ENCODE measurements at regions not wholly inside any gene's neighbourhood (a gene's known extent, or its start where the extent isn't known, plus 50 kb on each side); places are given as distances from the start of the nearest gene placed in this dataset.

GRCh38 chr13:28602580-28602979 is 56.4 kb upstream of the POMP start:
- no peak for TF ChIP-seq NRF1 (IDR thresholded peaks at IDR 0.05; ENCODE audit: low read depth, low read length)
- no peak for TF ChIP-seq SIN3A (conservative IDR thresholded peaks at IDR 0.05 in 1 of 2, IDR thresholded peaks at IDR 0.05 in 1 of 2; ENCODE audit: low read depth in 1 of 2, low read length in 2 of 2)
- no peak for TF ChIP-seq CTCF (IDR thresholded peaks at IDR 0.05; ENCODE audit: control extremely low read depth in 1 of 3, insufficient read depth in 1 of 3, low read depth in 1 of 3, low read length in 3 of 3)
- TF ChIP-seq EP300 (IDR thresholded peaks at IDR 0.05; ENCODE audit: borderline replicate concordance in 1 of 2, low read depth in 2 of 2, low read length in 2 of 2) = no peak
- no peak for TF ChIP-seq POU5F1 (IDR thresholded peaks at IDR 0.05; ENCODE audit: low read depth, low read length)
- no peak for TF ChIP-seq JUND (IDR thresholded peaks at IDR 0.05; ENCODE audit: low read length)
- TF ChIP-seq, protein P1, sequence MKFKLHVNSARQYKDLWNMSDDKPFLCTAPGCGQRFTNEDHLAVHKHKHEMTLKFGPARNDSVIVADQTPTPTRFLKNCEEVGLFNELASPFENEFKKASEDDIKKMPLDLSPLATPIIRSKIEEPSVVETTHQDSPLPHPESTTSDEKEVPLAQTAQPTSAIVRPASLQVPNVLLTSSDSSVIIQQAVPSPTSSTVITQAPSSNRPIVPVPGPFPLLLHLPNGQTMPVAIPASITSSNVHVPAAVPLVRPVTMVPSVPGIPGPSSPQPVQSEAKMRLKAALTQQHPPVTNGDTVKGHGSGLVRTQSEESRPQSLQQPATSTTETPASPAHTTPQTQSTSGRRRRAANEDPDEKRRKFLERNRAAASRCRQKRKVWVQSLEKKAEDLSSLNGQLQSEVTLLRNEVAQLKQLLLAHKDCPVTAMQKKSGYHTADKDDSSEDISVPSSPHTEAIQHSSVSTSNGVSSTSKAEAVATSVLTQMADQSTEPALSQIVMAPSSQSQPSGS (IDR thresholded peaks at IDR 0.05; ENCODE audit: low read length) = no peak
- no peak for TF ChIP-seq TCF12 (IDR thresholded peaks at IDR 0.05; ENCODE audit: low read depth, low read length)
- TF ChIP-seq BACH1 (IDR thresholded peaks at IDR 0.05; ENCODE audit: low read length) = no peak
- no peak for TF ChIP-seq CEBPB (IDR thresholded peaks at IDR 0.05; ENCODE audit: low read depth, low read length)
